Activated CD8-positive, alpha-beta memory T cell treated with anti-CD3 and anti-CD28 coated beads, Interleukin-2, amount 50 U/mL, for 48 hours (primary cell): ENCODE measurements at regions not wholly inside any gene's neighbourhood (a gene's known extent, or its start where the extent isn't known, plus 50 kb on each side); places are given as distances from the start of the nearest gene placed in this dataset.

Experiments
- DNase-seq: peaks from one replicate; pipeline ENCODE4 v3.0.0-alpha.2; 2020

DNA sequence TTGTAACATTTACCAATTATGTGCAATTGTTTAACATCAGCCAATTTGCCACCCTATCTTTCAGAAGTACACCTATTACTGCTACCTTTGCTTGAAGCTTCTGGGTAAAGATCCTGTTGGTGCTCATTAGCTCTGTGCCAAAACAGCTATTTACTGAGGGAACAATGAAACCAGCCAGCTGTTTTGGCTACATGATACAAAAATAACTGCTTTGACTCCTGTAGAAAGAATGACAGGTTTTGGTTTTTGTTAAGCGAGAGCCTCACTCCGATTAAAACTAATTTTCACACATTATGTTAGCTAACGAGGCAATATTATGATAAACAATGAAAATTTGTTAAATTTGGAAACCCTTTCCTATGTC, 907.0 kb downstream of the EPHA4 start:
- DNase-seq, result no peak

DNA sequence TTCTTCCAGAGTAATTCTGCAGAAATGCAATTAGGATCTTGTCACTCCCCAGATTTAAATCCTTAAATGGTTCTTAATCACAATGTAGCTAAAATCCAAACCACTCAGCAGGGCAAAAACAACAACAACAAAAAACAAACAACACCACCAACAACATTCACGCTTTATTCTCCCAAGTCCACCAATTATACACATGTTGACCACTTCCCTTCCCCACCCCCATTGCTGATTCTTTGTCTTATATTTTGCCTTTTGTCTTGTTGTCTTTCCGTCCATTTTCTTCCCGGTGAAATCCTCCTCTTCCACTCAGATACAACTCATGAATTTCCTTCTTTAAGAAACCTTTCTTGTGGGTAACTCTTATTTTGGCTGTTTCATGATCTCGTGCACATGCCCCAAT, 902.8 kb downstream of the EPHA4 start:
- no peak for DNase-seq

DNA sequence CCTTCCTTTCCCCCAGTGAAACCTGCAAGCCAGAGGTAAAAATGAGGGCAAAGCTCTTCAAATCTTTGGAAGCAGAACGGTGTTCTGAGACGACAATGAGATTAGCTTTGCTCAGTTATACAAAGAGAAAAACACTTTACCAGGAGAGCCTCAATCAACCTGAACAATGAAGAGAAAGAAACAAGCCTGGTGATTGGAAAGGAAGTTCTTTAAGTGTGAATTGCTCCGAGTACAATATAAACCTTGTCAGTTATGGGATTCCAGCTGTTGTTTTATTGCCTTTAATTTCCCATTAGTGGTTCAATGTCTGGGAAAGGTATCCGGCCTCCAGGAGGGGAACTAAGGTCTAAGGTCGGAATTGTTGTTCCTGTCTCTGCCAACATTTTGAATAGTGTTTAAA, 901.6 kb downstream of the EPHA4 start:
- DNase-seq, result no peak

DNA sequence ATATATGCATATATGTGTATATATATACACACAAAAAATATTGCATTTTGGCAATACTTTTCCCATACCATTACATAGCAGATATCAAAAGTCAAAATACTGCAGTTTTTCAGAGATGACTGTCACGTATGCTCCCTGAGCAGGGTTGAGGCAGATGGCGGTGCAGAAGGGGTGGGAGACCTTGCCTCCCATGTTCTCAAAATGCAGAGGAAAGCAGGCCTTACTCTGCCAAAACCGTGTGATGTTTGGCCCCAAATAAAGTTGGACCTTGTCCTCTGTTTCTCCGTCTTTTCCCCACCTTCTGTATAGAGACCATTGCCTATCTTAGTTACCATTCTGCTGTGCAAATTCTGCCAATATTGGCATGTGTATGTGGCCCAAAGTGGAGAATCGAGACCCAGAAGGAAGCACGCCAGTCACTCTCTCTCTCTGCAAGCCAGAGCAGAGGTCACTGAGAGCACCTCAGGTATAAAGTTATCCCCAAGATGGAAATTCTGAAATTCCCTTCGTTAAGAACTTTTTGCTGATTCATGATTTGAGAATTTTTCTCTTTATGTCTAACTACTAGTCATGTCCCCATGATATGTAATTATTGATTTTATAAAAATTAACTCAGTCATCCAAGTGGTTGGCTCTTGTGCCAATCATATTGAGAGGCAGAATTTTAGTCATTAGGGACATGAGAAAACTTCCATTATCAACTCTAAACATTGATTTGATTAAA, 898.8 kb downstream of the EPHA4 start:
- no peak for DNase-seq

DNA sequence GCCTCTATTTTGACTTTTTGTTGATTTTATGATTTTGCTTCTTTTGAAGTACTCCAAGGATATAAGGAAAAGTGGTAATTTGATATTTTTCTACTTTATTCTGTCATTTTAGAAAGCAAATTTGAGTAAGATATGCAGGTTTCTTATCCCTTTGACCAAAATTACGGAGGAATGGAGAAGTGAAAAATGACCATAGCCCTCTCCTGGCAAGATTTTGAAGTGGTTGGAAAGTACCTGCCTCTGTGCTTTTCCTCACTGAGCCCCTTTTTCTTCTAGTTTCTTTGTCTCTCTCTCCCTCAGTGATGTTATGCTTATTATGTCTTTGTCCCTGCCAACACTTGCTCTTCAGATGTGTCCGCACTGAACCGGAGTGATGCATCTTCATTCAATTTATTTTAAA, 898.1 kb downstream of the EPHA4 start:
- DNase-seq, result no peak

DNA sequence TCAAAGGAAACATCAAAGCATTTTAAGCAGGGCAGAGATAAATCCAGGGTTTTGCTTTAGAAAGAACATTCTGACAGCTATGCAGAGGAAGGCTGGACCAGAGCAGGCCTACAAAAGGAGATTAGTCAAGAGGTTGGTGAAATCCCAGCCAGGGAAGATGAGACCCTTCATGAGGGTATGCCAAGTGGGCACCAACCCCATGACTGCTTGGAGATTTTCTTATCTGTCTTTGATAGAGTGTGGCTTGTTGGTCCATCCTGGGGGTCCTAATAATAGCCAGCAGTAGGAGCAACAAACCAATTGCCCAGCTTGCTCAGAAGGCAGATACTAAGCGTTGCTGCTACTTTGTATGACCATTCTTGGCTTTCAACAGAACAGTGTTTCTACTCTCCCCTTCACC, 895.4 kb downstream of the EPHA4 start:
- no peak for DNase-seq

DNA sequence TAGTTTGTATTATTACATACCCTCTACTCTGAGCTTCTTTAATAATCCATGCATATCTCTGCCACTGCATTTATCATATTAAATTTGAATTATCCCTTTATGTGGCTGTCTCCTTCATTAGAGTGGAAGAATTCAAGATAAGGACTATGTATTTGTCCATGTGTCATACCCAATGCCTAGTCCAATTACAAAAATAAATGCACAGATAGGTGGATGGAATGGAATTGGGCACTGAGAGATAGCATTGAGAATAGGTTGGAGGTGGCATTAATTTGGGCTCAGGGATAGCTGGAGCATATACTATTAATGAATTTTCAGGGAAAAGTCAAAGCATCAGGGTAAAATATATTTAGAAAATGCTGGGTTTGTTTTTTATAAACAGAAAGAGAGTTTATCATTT, 893.2 kb downstream of the EPHA4 start:
- DNase-seq, result no peak

DNA sequence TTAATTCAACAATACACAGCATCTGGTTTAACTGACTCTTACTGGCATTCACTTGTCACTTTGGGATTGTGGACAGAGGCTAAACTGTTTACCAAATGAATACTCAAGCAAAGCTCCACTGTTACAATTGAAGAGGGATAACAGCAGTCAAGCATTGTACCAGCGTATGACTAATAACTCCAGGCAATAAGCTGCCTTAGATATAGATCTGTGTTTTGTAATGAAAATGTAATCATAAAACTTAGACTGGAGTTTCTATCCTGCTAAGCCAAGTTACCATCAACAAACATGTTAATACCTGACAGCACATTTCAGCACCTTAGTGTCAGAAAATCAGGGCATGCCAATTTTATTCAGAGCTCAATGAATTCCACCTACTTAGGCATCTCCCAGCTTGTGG, 889.5 kb downstream of the EPHA4 start:
- no peak for DNase-seq

DNA sequence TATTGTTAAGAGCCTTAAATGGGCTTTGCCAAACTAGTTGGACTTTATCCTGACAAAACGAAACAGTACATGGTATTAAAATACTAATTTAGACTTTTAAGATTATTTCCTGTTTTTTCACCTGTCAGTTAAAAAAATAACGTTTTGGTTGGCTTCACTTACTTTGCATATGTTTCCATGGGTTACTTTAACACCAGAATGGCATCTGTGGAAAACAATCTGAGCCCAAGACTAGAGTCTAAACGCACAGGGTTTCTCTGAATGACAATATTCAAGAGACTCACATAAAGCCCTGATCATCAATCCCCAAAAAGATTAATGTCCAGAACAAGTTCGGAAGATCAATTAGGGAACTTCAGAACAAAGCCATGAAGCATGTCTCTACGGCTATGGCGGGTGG, 888.0 kb downstream of the EPHA4 start:
- DNase-seq, result no peak

DNA sequence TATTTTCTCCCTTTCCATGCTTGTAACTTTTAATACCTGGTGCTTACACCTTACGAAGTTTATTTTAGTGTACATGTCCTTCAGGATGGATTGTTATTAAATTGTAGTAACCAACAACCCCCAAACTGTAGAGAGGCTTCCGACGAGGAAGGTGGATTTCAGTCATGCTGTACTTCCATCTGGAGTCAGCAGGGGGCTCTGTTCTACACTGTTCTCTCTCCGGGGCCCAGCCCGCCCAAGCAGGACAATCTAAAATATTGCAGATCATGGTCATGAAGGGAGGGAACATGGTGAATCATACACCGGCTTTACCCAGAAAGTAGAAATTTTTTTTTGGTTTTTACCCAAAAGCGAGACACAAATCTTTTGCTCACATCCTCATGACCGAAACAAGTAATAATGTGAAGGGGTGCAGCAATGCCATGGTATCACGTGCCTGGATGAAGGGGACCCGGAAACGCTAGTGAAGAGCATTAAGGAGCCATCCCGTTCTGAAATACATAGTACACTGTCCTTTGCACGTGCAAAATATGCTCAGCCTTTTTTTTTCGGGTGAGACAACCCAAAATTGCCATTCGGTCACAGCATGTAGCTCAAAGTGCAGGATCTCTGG, 884.8 kb downstream of the EPHA4 start:
- peak; percentile 79 for DNase-seq

DNA sequence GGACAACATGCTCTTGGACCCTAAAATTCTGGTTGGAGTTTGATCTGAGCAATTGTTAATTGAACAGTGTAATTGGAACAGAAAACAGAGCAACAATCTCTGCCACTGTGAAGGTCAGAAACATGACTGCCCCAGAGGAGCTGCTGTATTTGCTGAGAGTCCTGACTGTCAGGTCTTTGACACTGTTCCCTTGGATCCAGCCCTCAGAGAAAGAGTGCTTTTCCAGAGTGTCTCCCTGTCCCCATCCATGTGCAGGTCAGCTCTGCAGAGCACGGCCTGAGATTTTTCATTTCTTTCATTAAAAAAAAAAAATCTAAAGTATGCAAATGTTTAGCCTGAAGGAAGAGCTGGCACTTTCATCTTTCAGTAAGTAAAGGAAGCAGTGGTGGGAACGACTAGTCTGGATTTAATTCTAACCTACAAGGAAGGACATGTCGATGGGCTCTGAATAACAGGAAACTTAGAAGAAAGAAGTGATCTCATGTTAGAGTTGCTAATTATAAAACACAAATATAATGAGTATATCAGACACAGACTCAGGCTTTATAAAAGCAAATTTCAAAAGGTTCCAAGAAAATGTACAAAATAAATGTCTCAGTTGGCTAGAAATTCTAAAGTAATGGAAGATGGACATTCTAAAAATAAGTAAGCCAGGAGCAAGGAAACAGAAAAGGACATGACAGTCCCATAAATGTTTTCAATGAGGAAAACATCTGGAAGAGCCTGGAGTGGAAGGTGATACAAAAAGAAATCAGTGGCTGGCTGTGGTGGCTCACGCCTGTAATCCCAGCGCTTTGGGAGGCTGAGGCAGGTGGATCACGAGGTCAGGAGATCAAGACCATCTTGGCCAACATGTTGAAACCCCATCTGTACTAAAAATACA, 876.5 kb downstream of the EPHA4 start:
- no peak for DNase-seq

DNA sequence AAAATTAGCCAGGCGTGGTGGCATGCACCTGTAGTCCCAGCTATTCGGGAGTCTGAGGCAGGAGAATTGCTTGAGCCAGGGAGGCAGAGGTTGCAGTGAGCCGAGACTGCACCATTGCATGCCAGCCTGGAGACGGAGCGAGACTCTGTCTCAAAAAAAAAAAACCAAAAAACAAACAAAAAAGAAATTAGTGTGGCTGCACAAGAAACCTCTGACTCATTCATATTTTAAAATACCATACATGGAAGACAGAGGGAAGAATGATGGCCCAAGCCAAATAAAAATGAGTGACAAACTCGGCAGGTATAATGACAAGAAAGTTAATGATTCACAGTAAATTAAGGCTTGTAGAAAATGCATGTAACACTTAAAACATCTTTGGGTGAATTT, 875.8 kb downstream of the EPHA4 start:
- DNase-seq, result no peak

DNA sequence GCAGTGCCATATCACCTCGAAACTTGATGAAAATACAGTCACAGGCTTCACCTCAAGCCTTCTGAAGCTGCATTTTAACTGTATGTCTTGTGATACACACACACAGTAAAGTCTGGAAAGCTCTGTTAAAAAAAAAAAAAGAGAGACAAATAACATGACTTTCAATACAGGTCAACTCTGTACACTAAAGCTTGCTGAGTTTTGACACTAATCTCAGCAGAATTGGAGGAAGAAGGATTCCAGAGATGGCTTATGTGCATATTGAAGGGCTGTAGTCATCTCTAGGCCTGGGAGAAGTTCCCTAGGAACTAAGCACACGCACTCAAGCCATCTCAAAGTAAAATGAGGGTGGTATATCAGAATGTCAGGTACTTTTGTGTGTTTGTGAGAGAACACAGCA, 875.1 kb downstream of the EPHA4 start:
- no peak for DNase-seq

DNA sequence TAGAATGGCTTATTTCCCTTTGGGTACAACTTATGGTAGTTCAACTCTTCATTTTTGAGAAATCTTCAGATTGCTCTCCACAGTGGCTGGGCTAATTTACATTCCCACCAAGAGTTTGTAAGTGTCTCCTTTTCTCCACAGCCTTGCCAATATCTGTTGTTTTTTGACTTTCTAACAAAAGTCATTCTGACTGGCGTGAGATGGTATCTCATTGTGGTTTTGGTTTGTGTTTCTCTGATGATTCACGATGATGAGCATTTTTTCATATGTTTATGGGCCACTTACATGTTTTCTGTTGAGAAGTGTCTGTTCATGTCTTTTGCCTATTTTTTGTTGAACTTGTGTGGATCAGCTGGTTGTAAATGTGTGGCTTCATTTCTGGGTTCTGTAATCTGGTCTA, 871.0 kb downstream of the EPHA4 start:
- no peak for DNase-seq

DNA sequence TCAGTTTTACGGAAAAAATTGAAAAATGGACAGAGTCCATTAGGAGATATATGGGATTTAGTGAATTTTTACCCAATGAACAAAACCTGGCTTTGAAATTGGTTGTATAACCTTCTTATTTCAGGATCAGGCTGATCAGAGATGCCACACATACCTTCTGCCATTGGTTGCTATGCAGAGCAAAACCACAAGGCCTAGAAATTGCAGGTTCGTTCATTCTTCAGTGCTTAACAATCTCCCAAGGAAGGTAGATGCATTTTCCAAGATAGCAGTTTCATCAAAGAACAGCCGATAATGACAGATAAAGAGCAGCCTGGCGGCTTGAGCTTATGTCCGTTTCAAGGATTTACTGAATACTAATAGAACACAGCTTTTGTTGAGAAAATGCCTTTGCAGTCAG, 868.8 kb downstream of the EPHA4 start:
- DNase-seq, result no peak

DNA sequence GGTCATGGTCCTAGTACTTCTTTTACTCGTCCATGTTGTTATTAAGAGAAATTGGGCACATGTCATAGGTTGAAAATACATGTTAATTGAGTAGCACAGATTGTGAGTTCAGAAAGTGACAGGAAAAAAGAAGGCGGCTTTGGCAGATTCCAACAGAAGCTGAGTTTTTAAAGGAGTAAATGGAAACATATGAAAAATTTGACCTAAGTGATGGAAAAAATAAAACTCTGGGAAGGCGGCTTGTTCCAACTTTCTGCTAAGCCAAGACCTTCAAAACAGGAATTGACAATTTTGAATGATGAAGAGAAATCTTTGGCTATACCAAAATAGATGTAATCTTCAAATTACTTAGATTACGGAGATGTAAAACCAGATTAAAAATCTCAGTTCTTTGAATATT, 868.0 kb downstream of the EPHA4 start:
- no peak for DNase-seq

DNA sequence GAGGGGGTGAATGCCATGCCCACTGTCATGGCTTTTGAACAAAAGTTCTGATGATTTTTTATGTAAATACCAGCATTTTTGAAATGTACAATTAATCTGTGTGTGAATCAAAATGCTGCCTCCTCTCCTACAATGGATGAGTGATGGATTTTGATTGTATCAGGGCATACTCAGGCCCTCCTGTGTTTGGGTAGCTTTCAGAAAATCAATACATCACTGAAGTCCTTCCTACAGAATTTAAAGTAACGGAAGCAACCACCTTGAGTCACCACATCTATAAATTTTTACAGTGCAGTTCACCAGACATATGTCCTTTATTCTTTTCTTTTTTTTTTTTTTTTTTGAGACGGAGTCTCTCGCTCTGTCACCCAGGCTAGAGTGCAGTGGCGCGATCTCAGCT, 867.3 kb downstream of the EPHA4 start:
- no peak for DNase-seq

DNA sequence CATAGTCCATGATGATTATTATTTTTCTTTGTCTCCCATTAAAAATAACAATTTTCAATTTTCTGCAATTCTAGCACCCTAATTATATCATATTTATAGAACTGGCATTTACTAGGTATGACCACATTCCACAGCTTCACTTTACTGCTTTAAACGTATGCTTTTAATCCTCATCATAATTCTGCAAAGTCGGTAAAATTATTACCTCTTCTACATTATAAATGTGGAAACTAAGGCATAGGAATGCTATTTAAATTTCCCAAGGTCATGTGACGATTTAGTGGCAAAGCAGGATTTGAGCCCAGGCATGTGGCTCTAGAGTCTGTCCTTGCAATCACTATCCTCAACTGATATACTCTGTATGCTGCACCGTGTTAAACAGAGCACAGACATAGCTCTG, 866.4 kb downstream of the EPHA4 start:
- no peak for DNase-seq

DNA sequence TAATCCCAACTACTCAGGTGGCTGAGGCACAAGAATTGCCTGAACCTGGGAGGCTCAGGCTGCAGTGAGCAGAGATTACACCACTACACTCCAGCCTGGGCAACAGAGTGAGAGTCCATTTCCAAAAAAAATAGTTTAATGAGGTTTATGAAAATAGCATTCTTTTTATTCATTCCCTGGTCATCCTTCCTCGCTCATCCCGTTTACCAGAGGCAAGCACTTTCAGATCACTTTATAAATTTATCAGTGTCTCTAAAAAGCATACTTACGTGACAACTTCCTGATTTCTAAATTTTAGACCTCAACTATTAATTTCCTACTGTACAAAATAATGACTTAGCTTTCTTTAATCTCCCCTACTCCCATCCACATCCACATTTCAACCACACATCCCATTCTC, 864.8 kb downstream of the EPHA4 start:
- DNase-seq, result no peak

DNA sequence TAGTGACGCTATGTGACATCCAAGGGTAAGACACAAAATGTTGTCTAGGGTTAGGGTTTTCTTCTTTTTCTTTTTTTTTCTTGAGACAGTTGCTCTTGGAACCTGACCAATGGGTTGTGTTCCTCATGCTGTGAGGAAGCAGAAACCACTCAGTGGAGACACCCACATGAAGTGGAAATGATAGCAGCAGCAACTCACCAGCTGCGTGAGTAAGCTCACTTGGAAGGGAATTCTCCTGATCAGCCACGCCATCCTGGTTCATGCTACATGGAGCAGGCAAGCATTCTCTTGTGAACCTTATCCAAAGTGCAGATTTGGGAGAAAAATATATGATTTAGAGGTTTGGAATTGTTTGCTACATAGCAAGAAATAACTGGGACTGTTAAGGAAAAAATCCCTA, 863.7 kb downstream of the EPHA4 start:
- no peak for DNase-seq

DNA sequence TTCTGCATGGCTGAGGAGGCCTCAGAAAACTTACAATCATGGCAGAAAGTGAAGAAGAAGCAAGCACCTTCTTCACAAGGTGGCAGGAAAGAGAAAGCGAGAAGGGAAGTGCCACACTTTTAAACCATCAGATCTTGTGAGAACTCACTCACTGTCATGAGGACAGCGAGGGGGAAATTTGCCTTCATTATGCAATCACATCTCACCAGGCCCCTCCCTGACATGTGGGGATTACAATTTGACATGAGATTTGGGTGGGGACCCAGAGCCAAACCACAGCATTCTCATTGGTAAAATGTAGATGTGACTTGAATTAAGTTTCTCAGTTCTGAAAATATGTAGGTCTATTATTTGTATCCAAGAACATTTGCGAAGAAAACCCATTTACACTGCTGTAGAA, 854.8 kb downstream of the EPHA4 start:
- no peak for DNase-seq

DNA sequence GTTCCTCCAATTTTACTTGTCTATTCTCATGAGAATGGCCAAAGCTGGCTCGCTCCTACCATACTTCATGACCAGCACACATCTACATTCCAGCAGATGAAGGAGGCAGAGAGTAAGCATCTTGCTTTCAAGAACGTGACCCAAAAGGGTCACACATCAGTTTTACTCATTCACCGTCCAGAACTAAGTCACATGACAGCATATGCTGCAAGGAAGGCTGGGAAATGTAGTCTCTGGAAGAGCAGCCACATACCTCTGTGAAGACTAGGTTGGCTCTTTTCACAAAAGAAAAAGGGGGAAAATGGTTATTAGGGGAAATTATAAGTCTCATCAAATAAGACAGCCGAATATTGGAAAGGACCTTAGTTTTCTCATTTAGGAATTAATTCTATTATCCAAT, 835.3 kb downstream of the EPHA4 start:
- no peak for DNase-seq

DNA sequence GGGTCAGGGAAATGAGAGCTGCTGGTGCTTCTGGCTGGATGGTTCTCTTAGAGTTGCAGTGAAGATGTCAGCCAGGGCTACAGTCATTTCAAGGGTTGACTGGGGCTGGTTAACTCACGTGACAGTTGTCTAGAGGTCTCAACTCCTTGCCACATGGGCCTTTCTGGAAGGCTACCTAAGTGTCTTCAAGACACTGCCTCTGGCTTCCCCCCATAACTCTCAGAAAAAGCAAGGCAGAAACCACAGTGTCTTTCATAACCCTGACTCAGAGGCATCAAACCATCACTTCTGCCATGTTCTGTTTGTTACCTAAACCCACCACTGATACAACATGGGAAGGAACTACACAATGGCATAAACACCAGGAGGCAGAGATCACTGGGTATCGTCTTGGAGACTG, 828.9 kb downstream of the EPHA4 start:
- no peak for DNase-seq

DNA sequence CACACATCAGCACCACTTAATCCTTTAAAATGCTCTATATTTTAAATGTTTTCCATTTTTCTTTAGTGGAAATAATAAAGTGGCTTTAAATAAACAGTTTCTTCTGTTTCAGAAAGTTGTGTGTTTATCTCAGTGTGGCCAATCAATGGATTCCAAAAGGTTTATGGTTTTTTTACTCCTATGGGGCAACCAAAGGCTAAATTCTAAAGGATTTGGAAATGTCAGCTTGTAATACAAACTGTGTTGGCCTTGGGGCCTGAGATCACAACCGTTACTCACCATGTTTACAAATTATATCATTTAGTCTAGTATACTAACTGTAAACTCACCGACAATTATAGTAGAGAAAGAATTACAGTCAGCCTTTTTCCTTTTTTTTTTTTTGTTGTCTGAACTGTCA, 827.2 kb downstream of the EPHA4 start:
- DNase-seq, result no peak
